Upper lobe of left lung (tissue), 4 donors: ENCODE measurements at regions not wholly inside any gene's neighbourhood (a gene's known extent, or its start where the extent isn't known, plus 50 kb on each side); places are given as distances from the start of the nearest gene placed in this dataset.

Experiments
- CTCF ChIP-seq, 6 experiments: fragments of 450-650 bp in 4 of 6; fragments of 200-600 bp in 2 of 6; sonication (generic) in 2 of 6; IDR thresholded peaks; one replicate each; pipeline ENCODE4 v1.5.1; 2016 to 2019; ENCODE audit warnings: antibody characterized with exemption in 6 of 6
- EP300 ChIP-seq, 4 donors: sonication (generic); formaldehyde crosslinking; IDR thresholded peaks; one replicate each; pipeline ENCODE4 v1.5.1; 2017; ENCODE audit warnings: antibody characterized with exemption in 4 of 4, control low read depth in 2 of 4
- POLR2A ChIP-seq, 4 donors: fragments of 450-650 bp; IDR thresholded peaks; one replicate each; pipeline ENCODE4 v1.5.1; 2016 to 2017; ENCODE audit warnings: antibody characterized with exemption in 4 of 4, mild to moderate bottlenecking in 2 of 4
- POLR2AphosphoS5 ChIP-seq, 2 donors: sonication (generic); formaldehyde crosslinking; IDR thresholded peaks; one replicate each; pipeline ENCODE4 v1.5.1; 2017; ENCODE audit warnings: antibody characterized with exemption in 2 of 2

GRCh38 chr21:41601573-41602368 lies 93.8 kb upstream of the TMPRSS2 start:
- TF ChIP-seq CTCF (IDR thresholded peaks at IDR 0.05), result no peak
- TF ChIP-seq POLR2AphosphoS5 (IDR thresholded peaks at IDR 0.05), result peak in 1 of 2 donors; percentile 11
- TF ChIP-seq EP300 (IDR thresholded peaks at IDR 0.05), result peak in 1 of 4 donors; percentile 50
- TF ChIP-seq POLR2A (IDR thresholded peaks at IDR 0.05), result no peak
